Keratinocyte (primary cell): ENCODE measurements at regions not wholly inside any gene's neighbourhood (a gene's known extent, or its start where the extent isn't known, plus 50 kb on each side); places are given as distances from the start of the nearest gene placed in this dataset.
A peak's percentile ranks its signal among the peaks of the same experiment; 100 is the strongest.

Experiments used
- DNase-seq: peaks from one replicate; pipeline ENCODE4 v3.0.0-alpha.2; 2011; ENCODE audit warnings: low read depth, missing footprints, low spot score
- FAIRE-seq: peaks from 2 replicates; lab custom pipeline; 2011; peaks lifted over from hg19 to GRCh38; lab: Jason Lieb, UNC
- H2AFZ ChIP-seq: 2 replicates; pipeline ENCODE4 v1.6.0; 2012; ENCODE audit warnings: low read length, control low read depth, inconsistent platforms; ENCODE audit not compliant: control insufficient read depth
- H3K27ac ChIP-seq: 2 replicates; pipeline ENCODE4 v1.5.1; 2011; ENCODE audit warnings: low read length; ENCODE audit not compliant: control insufficient read depth, insufficient read depth
- H3K27me3 ChIP-seq: 3 replicates; pipeline ENCODE4 v1.6.0; 2011; ENCODE audit warnings: low read length; ENCODE audit not compliant: control insufficient read depth, insufficient read depth; ENCODE audit errors: extremely low read depth
- H3K36me3 ChIP-seq, 2 experiments: 2 replicates in 1 of 2; 3 replicates in 1 of 2; pipeline ENCODE4 v1.5.1; 2011; ENCODE audit warnings: low read length in 2 of 2, mild to moderate bottlenecking in 1 of 2; ENCODE audit not compliant: control insufficient read depth in 2 of 2, insufficient read depth in 2 of 2; ENCODE audit errors: extremely low read depth in 1 of 2
- H3K4me1 ChIP-seq: 3 replicates; pipeline ENCODE4 v1.5.1; 2011; ENCODE audit warnings: low read length; ENCODE audit not compliant: control insufficient read depth, insufficient read depth; ENCODE audit errors: extremely low read depth
- H3K4me2 ChIP-seq: 3 replicates; pipeline ENCODE4 v1.6.0; 2011; ENCODE audit warnings: low read depth, low read length; ENCODE audit not compliant: control insufficient read depth, insufficient read depth; ENCODE audit errors: extremely low read depth
- H3K4me3 ChIP-seq, 3 experiments: fragments of 200-600 bp in 1 of 3; sonication (generic) in 1 of 3; 2 replicates in 2 of 3; 3 replicates in 1 of 3; pipeline ENCODE4 v1.5.1; 2011 to 2016; ENCODE audit warnings: low read length in 3 of 3, mild to moderate bottlenecking in 3 of 3, control low read depth in 2 of 3, inconsistent platforms in 1 of 3, low read depth in 1 of 3, mixed read lengths in 1 of 3, mixed run types in 1 of 3, moderate library complexity in 1 of 3; ENCODE audit not compliant: control insufficient read depth in 2 of 3, insufficient read depth in 2 of 3; ENCODE audit errors: extremely low read depth in 1 of 3
- H3K79me2 ChIP-seq: 2 replicates; pipeline ENCODE4 v1.6.0; 2012; ENCODE audit warnings: low read length; ENCODE audit not compliant: control insufficient read depth, insufficient read depth
- H3K9ac ChIP-seq: 3 replicates; pipeline ENCODE4 v1.6.0; 2011; ENCODE audit warnings: low read length; ENCODE audit not compliant: control insufficient read depth, insufficient read depth; ENCODE audit errors: extremely low read depth
- H3K9me1 ChIP-seq: 3 replicates; pipeline ENCODE4 v1.6.0; 2011; ENCODE audit warnings: low read length; ENCODE audit not compliant: control insufficient read depth, insufficient read depth; ENCODE audit errors: extremely low read depth
- H3K9me3 ChIP-seq: 2 replicates; pipeline ENCODE4 v1.5.1; 2012; ENCODE audit warnings: low read depth, low read length; ENCODE audit not compliant: control insufficient read depth
- H4K20me1 ChIP-seq: 3 replicates; pipeline ENCODE4 v1.6.0; 2011; ENCODE audit warnings: low read length; ENCODE audit not compliant: control insufficient read depth, insufficient read depth; ENCODE audit errors: extremely low read depth
- EZH2 ChIP-seq: IDR thresholded peaks from one replicate; pipeline ENCODE4 v1.6.1; 2012; ENCODE audit warnings: inconsistent platforms, mild to moderate bottlenecking, low read length, moderate library complexity
- dilution Hi-C: fragments of 300-500 bp; cut with MboI; formaldehyde crosslinking; loops from one replicate; pipeline ENCODE4 v1.7.0; 2020; ENCODE audit warnings: low sequenced_read_pairs; ENCODE audit not compliant: extremely low pct_ligation_motif_present
- TF ChIP-seq, protein P1 (sequence below), 3 experiments: IDR thresholded peaks in 1 of 3; conservative IDR thresholded peaks in 1 of 3; optimal IDR thresholded peaks in 1 of 3; 2 replicates in 2 of 3; 3 replicates in 1 of 3; pipeline versions ENCODE3 to v1.5.1; 2011; ENCODE audit warnings: low read length in 3 of 3, mild to moderate bottlenecking in 3 of 3, moderate library complexity in 2 of 3, control low read depth in 1 of 3, inconsistent platforms in 1 of 3; ENCODE audit not compliant: insufficient read depth in 2 of 3; ENCODE audit errors: extremely low read depth in 1 of 3

DNA sequence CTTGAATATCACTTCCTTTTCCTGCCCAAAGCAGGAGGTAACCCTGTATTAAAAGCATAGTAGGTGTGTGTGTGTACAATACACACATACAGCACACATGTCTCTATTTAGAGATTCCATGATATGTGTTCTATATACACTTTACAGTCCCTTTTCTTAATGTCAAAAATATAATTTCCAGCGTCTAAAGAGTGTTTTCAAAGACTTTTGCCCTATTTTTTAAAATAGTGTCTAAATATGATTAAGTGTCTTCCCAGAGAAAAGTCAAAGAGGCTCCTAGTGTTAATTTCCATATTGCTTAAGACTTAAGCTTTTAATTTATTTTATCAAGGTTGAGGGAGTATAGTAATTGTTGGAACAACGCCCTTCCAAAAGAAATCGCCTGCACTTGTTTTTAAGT lies 420.3 kb upstream of the POU3F3 start:
- Histone ChIP-seq H2AFZ (no peak overlapping the region), H4K20me1 (no peaks in the 10 kb centered on the region), H3K36me3 (no peaks in the 10 kb centered on the region), H3K4me3 (no peak overlapping the region), H3K4me2 (no peak overlapping the region), H3K27ac (no peak overlapping the region), H3K27me3 (no peaks in the 10 kb centered on the region), H3K79me2 (no peaks in the 10 kb centered on the region), H3K4me1 (no peaks in the 10 kb centered on the region), H3K9ac (no peak overlapping the region), H3K9me3 (no peaks in the 10 kb centered on the region), H3K9me1 (no peaks in the 10 kb centered on the region)
- TF ChIP-seq EZH2 = no peak
- TF ChIP-seq, protein P1, sequence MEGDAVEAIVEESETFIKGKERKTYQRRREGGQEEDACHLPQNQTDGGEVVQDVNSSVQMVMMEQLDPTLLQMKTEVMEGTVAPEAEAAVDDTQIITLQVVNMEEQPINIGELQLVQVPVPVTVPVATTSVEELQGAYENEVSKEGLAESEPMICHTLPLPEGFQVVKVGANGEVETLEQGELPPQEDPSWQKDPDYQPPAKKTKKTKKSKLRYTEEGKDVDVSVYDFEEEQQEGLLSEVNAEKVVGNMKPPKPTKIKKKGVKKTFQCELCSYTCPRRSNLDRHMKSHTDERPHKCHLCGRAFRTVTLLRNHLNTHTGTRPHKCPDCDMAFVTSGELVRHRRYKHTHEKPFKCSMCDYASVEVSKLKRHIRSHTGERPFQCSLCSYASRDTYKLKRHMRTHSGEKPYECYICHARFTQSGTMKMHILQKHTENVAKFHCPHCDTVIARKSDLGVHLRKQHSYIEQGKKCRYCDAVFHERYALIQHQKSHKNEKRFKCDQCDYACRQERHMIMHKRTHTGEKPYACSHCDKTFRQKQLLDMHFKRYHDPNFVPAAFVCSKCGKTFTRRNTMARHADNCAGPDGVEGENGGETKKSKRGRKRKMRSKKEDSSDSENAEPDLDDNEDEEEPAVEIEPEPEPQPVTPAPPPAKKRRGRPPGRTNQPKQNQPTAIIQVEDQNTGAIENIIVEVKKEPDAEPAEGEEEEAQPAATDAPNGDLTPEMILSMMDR (optimal IDR thresholded peaks at IDR 0.05 in 1 of 3, IDR thresholded peaks at IDR 0.05 in 1 of 3, conservative IDR thresholded peaks at IDR 0.05 in 1 of 3; ENCODE audit: extremely low read depth in 1 of 3, insufficient read depth in 2 of 3, low read length in 3 of 3) = no peak
- DNase-seq (no peak), FAIRE-seq (no peak)
- dilution Hi-C loops = loop anchor here (25.0 kb wide), 1 partner anchor 104 kb away; no protein-coding TSS in a partner anchor

DNA sequence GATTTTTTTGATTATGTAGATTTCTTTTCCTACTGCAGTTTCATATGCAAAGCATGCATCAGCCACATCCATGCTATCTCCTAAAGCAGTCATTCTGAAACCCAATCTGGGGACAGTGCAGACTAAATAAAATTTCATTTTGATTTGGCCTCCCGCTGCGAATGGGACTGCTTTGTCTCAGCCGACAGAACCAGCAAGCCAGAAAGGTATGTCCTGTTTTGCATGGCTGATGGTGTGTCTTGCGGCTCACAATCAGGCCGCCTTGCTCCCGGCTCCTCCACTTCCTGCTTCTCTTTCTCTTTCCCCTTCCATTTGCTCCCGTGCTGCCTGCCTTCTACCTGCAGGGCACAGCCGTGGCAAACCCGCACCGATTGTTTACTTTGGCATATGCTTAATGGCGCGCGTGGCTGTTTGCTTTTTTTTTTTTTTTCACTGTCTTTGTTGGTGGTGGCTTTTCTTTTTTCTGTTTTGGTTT lies 419.6 kb upstream of the POU3F3 start:
- no peaks in the 10 kb centered on the region for H3K27me3 ChIP-seq
- TF ChIP-seq, protein P1 (optimal IDR thresholded peaks at IDR 0.05 in 1 of 3, IDR thresholded peaks at IDR 0.05 in 1 of 3, conservative IDR thresholded peaks at IDR 0.05 in 1 of 3; ENCODE audit: extremely low read depth in 1 of 3, insufficient read depth in 2 of 3, low read length in 3 of 3) = no peak
- no peak for TF ChIP-seq EZH2
- H3K79me2 ChIP-seq = no peaks in the 10 kb centered on the region
- no peak overlapping the region for H3K4me3 ChIP-seq
- no peaks in the 10 kb centered on the region for H4K20me1 ChIP-seq
- H3K4me2 ChIP-seq = peak overlapping the region; percentile 34
- H3K9ac ChIP-seq = no peak overlapping the region
- no peaks in the 10 kb centered on the region for H3K9me3 ChIP-seq
- H3K4me1 ChIP-seq = no peaks in the 10 kb centered on the region
- dilution Hi-C loops = loop anchor here (25.0 kb wide), 1 partner anchor 103 kb away; no protein-coding TSS in a partner anchor
- no peaks in the 10 kb centered on the region for H3K36me3 ChIP-seq
- H3K27ac ChIP-seq = no peak overlapping the region
- DNase-seq = no peak
- FAIRE-seq = no peak
- H3K9me1 ChIP-seq = no peaks in the 10 kb centered on the region
- peak overlapping the region; percentile 46 for H2AFZ ChIP-seq
